ENCODE measurements at regions not wholly inside any gene's neighbourhood (a gene's known extent, or its start where the extent isn't known, plus 50 kb on each side); places are given as distances from the start of the nearest gene placed in this dataset.

DNA sequence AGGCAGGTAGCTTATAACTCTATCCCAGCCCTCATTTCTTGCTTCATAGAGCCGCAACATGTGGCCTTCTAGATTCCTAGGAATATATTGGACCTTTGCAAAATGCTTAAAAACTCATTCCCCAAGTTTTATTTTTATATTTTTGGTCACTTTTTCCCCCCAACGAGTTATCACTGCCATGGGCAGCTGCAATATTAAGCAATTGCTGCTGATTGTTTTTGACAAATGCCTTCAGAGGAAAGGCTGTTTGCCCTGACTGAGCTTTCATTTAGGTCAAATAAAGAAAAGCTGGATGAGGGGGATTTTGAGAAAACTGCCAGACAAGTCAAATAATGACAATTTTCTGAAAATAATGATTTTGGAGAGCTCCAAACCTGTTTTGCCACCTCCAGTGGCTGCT lies 976.9 kb upstream of the MBL2 start:
- TF ChIP-seq, protein P1, sequence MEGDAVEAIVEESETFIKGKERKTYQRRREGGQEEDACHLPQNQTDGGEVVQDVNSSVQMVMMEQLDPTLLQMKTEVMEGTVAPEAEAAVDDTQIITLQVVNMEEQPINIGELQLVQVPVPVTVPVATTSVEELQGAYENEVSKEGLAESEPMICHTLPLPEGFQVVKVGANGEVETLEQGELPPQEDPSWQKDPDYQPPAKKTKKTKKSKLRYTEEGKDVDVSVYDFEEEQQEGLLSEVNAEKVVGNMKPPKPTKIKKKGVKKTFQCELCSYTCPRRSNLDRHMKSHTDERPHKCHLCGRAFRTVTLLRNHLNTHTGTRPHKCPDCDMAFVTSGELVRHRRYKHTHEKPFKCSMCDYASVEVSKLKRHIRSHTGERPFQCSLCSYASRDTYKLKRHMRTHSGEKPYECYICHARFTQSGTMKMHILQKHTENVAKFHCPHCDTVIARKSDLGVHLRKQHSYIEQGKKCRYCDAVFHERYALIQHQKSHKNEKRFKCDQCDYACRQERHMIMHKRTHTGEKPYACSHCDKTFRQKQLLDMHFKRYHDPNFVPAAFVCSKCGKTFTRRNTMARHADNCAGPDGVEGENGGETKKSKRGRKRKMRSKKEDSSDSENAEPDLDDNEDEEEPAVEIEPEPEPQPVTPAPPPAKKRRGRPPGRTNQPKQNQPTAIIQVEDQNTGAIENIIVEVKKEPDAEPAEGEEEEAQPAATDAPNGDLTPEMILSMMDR (IDR thresholded peaks at IDR 0.05), result no peak
- TF ChIP-seq POLR2A (IDR thresholded peaks at IDR 0.05), result no peak
